ENCODE measurements at regions not wholly inside any gene's neighbourhood (a gene's known extent, or its start where the extent isn't known, plus 50 kb on each side); places are given as distances from the start of the nearest gene placed in this dataset.

DNA sequence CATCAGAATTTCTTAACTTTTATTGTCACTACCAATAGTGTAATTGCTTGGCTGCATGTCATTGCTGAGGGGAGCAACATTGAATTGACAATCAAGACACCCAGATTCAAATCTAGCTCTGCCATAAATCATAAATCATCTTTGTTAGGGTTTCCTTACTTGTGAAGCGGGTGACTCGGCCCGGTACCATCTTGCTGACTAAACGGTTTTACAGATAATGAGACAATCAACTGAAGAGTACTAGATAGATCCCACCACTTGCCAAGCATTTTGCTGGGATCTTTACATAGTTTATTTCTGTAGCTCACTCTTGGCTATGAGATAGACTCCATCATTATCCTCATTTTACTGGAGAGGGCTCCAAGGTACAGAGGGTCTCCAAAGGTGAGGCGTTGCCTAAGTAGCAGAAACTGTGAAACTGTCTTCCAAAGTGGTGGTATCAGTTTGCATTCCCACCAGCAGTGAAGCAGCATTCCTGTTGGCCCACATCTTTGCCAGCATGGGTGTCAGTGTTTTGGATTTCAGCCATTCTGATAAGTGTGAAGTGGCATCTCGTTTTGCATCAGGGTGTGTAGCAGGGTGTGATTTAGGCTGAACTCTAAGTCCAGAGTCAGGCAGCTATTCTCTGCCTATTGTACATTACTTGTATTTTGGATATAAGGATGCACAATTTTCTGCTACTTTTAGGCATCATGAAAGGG, 168.7 kb upstream of the BMPER start:
- intact Hi-C loops (cut with micrococcal nuclease): no loop called here
- H3K27ac Mint-ChIP-seq: no peak overlapping the region
- H3K4me3 Mint-ChIP-seq: no peak overlapping the region
- Histone ChIP-seq H3K4me2 (replicated peaks; ENCODE audit: low read depth, low read length, poor library complexity, severe bottlenecking) (no peak overlapping the region), H3K4me3 (ENCODE audit: control extremely low read depth in 1 of 5, extremely low read depth in 1 of 5, insufficient read depth in 1 of 5, low read depth in 2 of 5, low read length in 4 of 5) (no peak overlapping the region), H3K36me3 (replicated peaks in 1 of 2; ENCODE audit: control extremely low read depth in 1 of 2, control insufficient read depth in 1 of 2, extremely low read depth in 1 of 2, insufficient read depth in 2 of 2, low read length in 1 of 2) (no peaks in the 10 kb centered on the region), H2AFZ (ENCODE audit: insufficient read depth, low read depth, low read length, poor library complexity, severe bottlenecking) (no peak overlapping the region), H3K27me3 (replicated peaks in 1 of 4; ENCODE audit: control extremely low read depth in 1 of 4, control insufficient read depth in 3 of 4, insufficient read depth in 4 of 4, low read length in 3 of 4) (no peaks in the 10 kb centered on the region), H4K20me1 (ENCODE audit: control insufficient read depth, insufficient read depth, low read length, poor library complexity, severe bottlenecking) (no peaks in the 10 kb centered on the region), H3K4me1 (ENCODE audit: control insufficient read depth in 2 of 2, insufficient read depth in 2 of 2, low read length in 2 of 2) (no peaks in the 10 kb centered on the region), H3K79me2 (ENCODE audit: control insufficient read depth, insufficient read depth, low read length) (no peaks in the 10 kb centered on the region), H3K27ac (ENCODE audit: low read length in 2 of 2) (no peak overlapping the region), H3K9ac (ENCODE audit: low read length) (no peak overlapping the region), H3K9me3 (ENCODE audit: control extremely low read depth in 1 of 3, control insufficient read depth in 2 of 3, insufficient read depth in 1 of 3, low read length in 2 of 3) (no peaks in the 10 kb centered on the region)
- ChIA-PET POLR2A (no interaction called here), CTCF (no interaction called here)
- H3K4me1 Mint-ChIP-seq: no peaks in the 10 kb centered on the region
- WGBS (ENCODE audit: insufficient coverage): 82% methylated on average over 5 of the region's 6 CpGs
- no peaks in the 10 kb centered on the region for H3K9me3 Mint-ChIP-seq (ENCODE audit: insufficient read depth)
- ATAC-seq (ENCODE audit: low read depth) (no peak), DNase-seq (no peak)
- TF ChIP-seq, protein P1, sequence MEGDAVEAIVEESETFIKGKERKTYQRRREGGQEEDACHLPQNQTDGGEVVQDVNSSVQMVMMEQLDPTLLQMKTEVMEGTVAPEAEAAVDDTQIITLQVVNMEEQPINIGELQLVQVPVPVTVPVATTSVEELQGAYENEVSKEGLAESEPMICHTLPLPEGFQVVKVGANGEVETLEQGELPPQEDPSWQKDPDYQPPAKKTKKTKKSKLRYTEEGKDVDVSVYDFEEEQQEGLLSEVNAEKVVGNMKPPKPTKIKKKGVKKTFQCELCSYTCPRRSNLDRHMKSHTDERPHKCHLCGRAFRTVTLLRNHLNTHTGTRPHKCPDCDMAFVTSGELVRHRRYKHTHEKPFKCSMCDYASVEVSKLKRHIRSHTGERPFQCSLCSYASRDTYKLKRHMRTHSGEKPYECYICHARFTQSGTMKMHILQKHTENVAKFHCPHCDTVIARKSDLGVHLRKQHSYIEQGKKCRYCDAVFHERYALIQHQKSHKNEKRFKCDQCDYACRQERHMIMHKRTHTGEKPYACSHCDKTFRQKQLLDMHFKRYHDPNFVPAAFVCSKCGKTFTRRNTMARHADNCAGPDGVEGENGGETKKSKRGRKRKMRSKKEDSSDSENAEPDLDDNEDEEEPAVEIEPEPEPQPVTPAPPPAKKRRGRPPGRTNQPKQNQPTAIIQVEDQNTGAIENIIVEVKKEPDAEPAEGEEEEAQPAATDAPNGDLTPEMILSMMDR (IDR thresholded peaks at IDR 0.05): no peak
- TF ChIP-seq EZH2 (IDR thresholded peaks at IDR 0.05; ENCODE audit: borderline replicate concordance, insufficient read depth, low read depth, low read length, poor library complexity, severe bottlenecking): no peak
- H3K27me3 Mint-ChIP-seq: peaks cover 2% of the 10 kb centered on the region

DNA sequence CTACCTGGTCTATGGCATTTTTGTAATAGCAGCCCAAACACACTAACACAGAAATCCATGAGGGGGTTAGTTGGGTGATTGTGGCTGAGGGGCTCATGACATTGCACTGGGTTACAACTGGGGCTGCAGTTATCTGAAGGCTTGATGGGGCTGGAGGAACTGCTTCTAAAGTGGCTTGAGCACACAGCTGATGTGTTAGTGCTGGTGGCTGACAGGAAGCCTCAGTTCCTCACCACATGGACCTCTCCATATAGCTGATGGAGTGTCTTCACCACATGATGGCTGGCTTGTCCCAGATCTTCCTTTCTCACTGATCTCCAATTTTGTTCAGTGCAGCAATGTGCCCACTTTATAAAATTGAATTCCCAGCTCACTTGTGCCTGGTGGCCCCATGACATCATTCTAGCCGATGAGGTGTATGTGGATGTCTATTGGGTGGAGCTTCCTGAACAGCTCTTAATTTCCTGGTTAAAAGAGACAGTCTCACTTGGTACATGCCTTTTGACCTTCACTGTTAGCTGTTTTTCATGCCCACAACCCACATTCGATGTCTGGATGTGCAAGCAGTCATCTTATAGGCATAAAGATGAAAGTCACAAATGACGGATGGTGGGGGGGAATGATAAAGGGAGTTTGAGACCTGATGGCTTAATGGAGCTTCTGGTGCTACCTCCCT, 166.9 kb upstream of the BMPER start:
- Histone ChIP-seq H3K79me2 (ENCODE audit: control insufficient read depth, insufficient read depth, low read length) (no peaks in the 10 kb centered on the region), H3K27me3 (replicated peaks in 1 of 4; ENCODE audit: control extremely low read depth in 1 of 4, control insufficient read depth in 3 of 4, insufficient read depth in 4 of 4, low read length in 3 of 4) (no peaks in the 10 kb centered on the region), H3K4me3 (ENCODE audit: control extremely low read depth in 1 of 5, extremely low read depth in 1 of 5, insufficient read depth in 1 of 5, low read depth in 2 of 5, low read length in 4 of 5) (no peak overlapping the region), H2AFZ (ENCODE audit: insufficient read depth, low read depth, low read length, poor library complexity, severe bottlenecking) (no peak overlapping the region), H3K4me1 (ENCODE audit: control insufficient read depth in 2 of 2, insufficient read depth in 2 of 2, low read length in 2 of 2) (no peaks in the 10 kb centered on the region), H4K20me1 (ENCODE audit: control insufficient read depth, insufficient read depth, low read length, poor library complexity, severe bottlenecking) (no peaks in the 10 kb centered on the region), H3K27ac (ENCODE audit: low read length in 2 of 2) (no peak overlapping the region), H3K9me3 (ENCODE audit: control extremely low read depth in 1 of 3, control insufficient read depth in 2 of 3, insufficient read depth in 1 of 3, low read length in 2 of 3) (no peaks in the 10 kb centered on the region), H3K36me3 (replicated peaks in 1 of 2; ENCODE audit: control extremely low read depth in 1 of 2, control insufficient read depth in 1 of 2, extremely low read depth in 1 of 2, insufficient read depth in 2 of 2, low read length in 1 of 2) (no peaks in the 10 kb centered on the region), H3K4me2 (replicated peaks; ENCODE audit: low read depth, low read length, poor library complexity, severe bottlenecking) (no peak overlapping the region), H3K9ac (ENCODE audit: low read length) (no peak overlapping the region)
- Mint-ChIP-seq H3K27ac (no peak overlapping the region), H3K9me3 (ENCODE audit: insufficient read depth) (no peaks in the 10 kb centered on the region), H3K27me3 (peaks cover 2% of the 10 kb centered on the region), H3K4me3 (no peak overlapping the region), H3K4me1 (no peaks in the 10 kb centered on the region)
- ChIA-PET POLR2A (no interaction called here), CTCF (interaction anchor here (0.7 kb wide), 1 partner anchor 21 kb away, joined by 3 read pairs; no protein-coding TSS in a partner anchor)
- intact Hi-C loops (cut with micrococcal nuclease): no loop called here
- WGBS (ENCODE audit: insufficient coverage): 100% methylated on average over 1 of the region's 3 CpGs
- ATAC-seq (ENCODE audit: low read depth) (no peak), DNase-seq (no peak)
- TF ChIP-seq EZH2 (IDR thresholded peaks at IDR 0.05; ENCODE audit: borderline replicate concordance, insufficient read depth, low read depth, low read length, poor library complexity, severe bottlenecking): no peak
- TF ChIP-seq, protein P1 (IDR thresholded peaks at IDR 0.05): no peak
